Left colon (tissue), 2 donors: ENCODE measurements at regions not wholly inside any gene's neighbourhood (a gene's known extent, or its start where the extent isn't known, plus 50 kb on each side); places are given as distances from the start of the nearest gene placed in this dataset.

Experiments used
- ATAC-seq: fragments of 200-7000 bp; cut with Tn5 transposase; one replicate; pipeline ENCODE4 v1.9.1; 2020; ENCODE audit warnings: mild to moderate bottlenecking, moderate library complexity
- DNase-seq, 2 donors: peaks; one replicate each; pipeline ENCODE4 v3.0.0-alpha.2; 2020
- intact Hi-C, 2 donors: fragments of 100-400 bp; cut with DNase I in 1 of 2; cut with micrococcal nuclease in 1 of 2; formaldehyde crosslinking; loops; one replicate each; pipeline versions ENCODE4 v1.11.2 to v1.14.0; 2022; cut with DNase I, micrococcal nuclease
- donor health status: DM: no; HTN: no; CAD: no.
- donor health status: DM: yes; HTN: yes; CAD: no.

GRCh38 chr2:149926149-149926548 lies 338.6 kb upstream of the MMADHC start:
- ATAC-seq (no peak), DNase-seq (no peak)
- intact Hi-C loops, result no loop called here

- DNase-seq (no peak), ATAC-seq (no peak)
- intact Hi-C loops, result no loop called here
Observed at GRCh38 chr2:149924549-149925213, 337.1 kb upstream of the MMADHC start.

- no peak for ATAC-seq
- intact Hi-C loops, result no loop called here
- DNase-seq, result no peak
Observed at GRCh38 chr2:149924028-149924427, 336.5 kb upstream of the MMADHC start.

GRCh38 chr2:149921911-149922616 lies 334.5 kb upstream of the MMADHC start:
- DNase-seq (no peak), ATAC-seq (no peak)
- intact Hi-C loops, result no loop called here

GRCh38 chr2:149920389-149920788 lies 332.8 kb upstream of the MMADHC start:
- no peak for ATAC-seq
- DNase-seq, result no peak
- intact Hi-C loops, result no loop called here

GRCh38 chr2:149915151-149915550 lies 327.6 kb upstream of the MMADHC start:
- ATAC-seq (no peak), DNase-seq (no peak)
- intact Hi-C loops, result no loop called here

- peak; percentile 34 for ATAC-seq
- intact Hi-C loops, result no loop called here
- DNase-seq, result no peak
Observed at GRCh38 chr2:149908726-149909683, 321.4 kb upstream of the MMADHC start.

- DNase-seq (no peak), ATAC-seq (no peak)
- intact Hi-C loops, result no loop called here
Observed at GRCh38 chr2:149906886-149907285, 319.3 kb upstream of the MMADHC start.

- no peak for DNase-seq
- intact Hi-C loops, result no loop called here
- no peak for ATAC-seq
Observed at GRCh38 chr2:149904352-149905175, 317.0 kb upstream of the MMADHC start.

- ATAC-seq (no peak), DNase-seq (no peak)
- intact Hi-C loops, result no loop called here
Observed at GRCh38 chr2:149903626-149904025, 316.1 kb upstream of the MMADHC start.

GRCh38 chr2:149902081-149902480 lies 314.5 kb upstream of the MMADHC start:
- intact Hi-C loops, result no loop called here
- ATAC-seq (no peak), DNase-seq (no peak)

- ATAC-seq, result no peak
- no peak for DNase-seq
- intact Hi-C loops, result no loop called here
Observed at GRCh38 chr2:149901231-149901859, 313.8 kb upstream of the MMADHC start.

GRCh38 chr2:149899390-149899789 lies 311.8 kb upstream of the MMADHC start:
- intact Hi-C loops, result no loop called here
- ATAC-seq (no peak), DNase-seq (no peak)

- DNase-seq (no peak), ATAC-seq (no peak)
- intact Hi-C loops, result no loop called here
Observed at GRCh38 chr2:149894760-149895159, 307.2 kb upstream of the MMADHC start.

- intact Hi-C loops, result no loop called here
- ATAC-seq (no peak), DNase-seq (no peak)
Observed at GRCh38 chr2:149894226-149894625, 306.7 kb upstream of the MMADHC start.

GRCh38 chr2:149892563-149892962 lies 305.0 kb upstream of the MMADHC start:
- no peak for ATAC-seq
- DNase-seq, result no peak
- intact Hi-C loops, result no loop called here

- DNase-seq, result no peak
- no peak for ATAC-seq
- intact Hi-C loops, result no loop called here
Observed at GRCh38 chr2:149885946-149886345, 298.4 kb upstream of the MMADHC start.

- DNase-seq (no peak), ATAC-seq (no peak)
- intact Hi-C loops, result no loop called here
Observed at GRCh38 chr2:149885468-149885867, 297.9 kb upstream of the MMADHC start.
